SK-N-SH (cell line): ENCODE measurements at regions not wholly inside any gene's neighbourhood (a gene's known extent, or its start where the extent isn't known, plus 50 kb on each side); places are given as distances from the start of the nearest gene placed in this dataset.

ENCODE experiments used
- JUND ChIP-seq: IDR thresholded peaks from 2 replicates; pipeline ENCODE4 v1.4.0; 2012
- TEAD4 ChIP-seq: IDR thresholded peaks from 2 replicates; pipeline ENCODE4 v1.4.0; 2012; ENCODE audit warnings: mild to moderate bottlenecking, borderline replicate concordance; ENCODE audit not compliant: insufficient read depth
- TF ChIP-seq, protein P1 (sequence below): fragments of 200-600 bp; sonication (generic); IDR thresholded peaks from 2 replicates; pipeline ENCODE4 v1.6.1; 2017; ENCODE audit warnings: antibody characterized with exemption, mild to moderate bottlenecking, moderate library complexity

DNA sequence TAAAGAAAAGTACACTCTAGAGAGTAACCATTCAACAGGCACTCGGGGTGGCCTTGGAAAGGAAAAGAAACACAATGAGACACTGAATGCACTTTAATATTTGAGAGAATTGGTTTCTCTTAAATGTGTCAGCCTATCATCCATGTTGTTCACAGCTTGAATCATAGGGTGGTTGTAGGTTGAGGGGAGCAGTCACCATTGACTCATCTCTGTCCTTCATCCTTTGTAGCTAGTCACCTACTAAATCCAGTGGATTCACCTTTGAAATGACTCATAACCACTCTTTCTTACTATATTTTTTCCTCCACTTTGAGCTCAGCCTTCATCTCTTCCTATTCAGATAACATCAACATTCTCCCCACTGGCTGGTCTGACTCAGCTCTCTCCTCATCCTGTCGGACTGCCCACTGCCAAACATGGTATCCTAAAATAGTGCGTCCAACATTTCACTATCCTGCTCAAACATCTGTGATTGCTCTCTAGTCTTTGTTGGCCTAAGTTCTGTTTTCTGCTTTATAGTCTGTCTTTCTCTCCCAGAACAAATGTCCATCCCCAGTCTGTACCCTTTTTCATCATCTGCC, 182.7 kb upstream of the GADL1 start:
- peak; percentile 61; the same call in 1 of the 2 replicates for TF ChIP-seq TEAD4
- TF ChIP-seq, protein P1, sequence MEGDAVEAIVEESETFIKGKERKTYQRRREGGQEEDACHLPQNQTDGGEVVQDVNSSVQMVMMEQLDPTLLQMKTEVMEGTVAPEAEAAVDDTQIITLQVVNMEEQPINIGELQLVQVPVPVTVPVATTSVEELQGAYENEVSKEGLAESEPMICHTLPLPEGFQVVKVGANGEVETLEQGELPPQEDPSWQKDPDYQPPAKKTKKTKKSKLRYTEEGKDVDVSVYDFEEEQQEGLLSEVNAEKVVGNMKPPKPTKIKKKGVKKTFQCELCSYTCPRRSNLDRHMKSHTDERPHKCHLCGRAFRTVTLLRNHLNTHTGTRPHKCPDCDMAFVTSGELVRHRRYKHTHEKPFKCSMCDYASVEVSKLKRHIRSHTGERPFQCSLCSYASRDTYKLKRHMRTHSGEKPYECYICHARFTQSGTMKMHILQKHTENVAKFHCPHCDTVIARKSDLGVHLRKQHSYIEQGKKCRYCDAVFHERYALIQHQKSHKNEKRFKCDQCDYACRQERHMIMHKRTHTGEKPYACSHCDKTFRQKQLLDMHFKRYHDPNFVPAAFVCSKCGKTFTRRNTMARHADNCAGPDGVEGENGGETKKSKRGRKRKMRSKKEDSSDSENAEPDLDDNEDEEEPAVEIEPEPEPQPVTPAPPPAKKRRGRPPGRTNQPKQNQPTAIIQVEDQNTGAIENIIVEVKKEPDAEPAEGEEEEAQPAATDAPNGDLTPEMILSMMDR: no peak
- TF ChIP-seq JUND: peak; percentile 96
